HL-60 (cell line): ENCODE measurements at regions not wholly inside any gene's neighbourhood (a gene's known extent, or its start where the extent isn't known, plus 50 kb on each side); places are given as distances from the start of the nearest gene placed in this dataset.

Experiments used
- DNase-seq, 2 experiments: peaks; one replicate each; pipeline ENCODE4 v3.0.0-alpha.2; 2010 to 2020; ENCODE audit warnings: low read depth in 1 of 2, low spot score in 1 of 2
- H3K27ac ChIP-seq: fragments of 250-450 bp; sonication (Bioruptor Pico); replicated peaks from 2 replicates; pipeline ENCODE4 v1.5.1; 2020; ENCODE audit warnings: mild to moderate bottlenecking, moderate library complexity
- H3K27me3 ChIP-seq: fragments of 250-450 bp; sonication (Bioruptor Pico); 2 replicates; pipeline ENCODE4 v1.5.1; 2021; ENCODE audit warnings: mild to moderate bottlenecking, moderate library complexity; ENCODE audit not compliant: insufficient read depth, poor library complexity, severe bottlenecking
- H3K4me3 ChIP-seq: replicated peaks from 2 replicates; pipeline ENCODE4 v1.5.1; 2011; ENCODE audit warnings: mild to moderate bottlenecking, control low read depth, low read length; ENCODE audit not compliant: insufficient read depth
- CTCF ChIP-seq: IDR thresholded peaks from one replicate; pipeline ENCODE4 v1.5.1; 2011; ENCODE audit warnings: low read length, control low read depth, inconsistent platforms; ENCODE audit not compliant: insufficient read depth
- GABPA ChIP-seq: IDR thresholded peaks from 2 replicates; pipeline ENCODE4 v1.6.1; 2012; ENCODE audit warnings: low read depth
- POLR2AphosphoS5 ChIP-seq: IDR thresholded peaks from 2 replicates; pipeline ENCODE4 v1.6.1; 2012; ENCODE audit warnings: low read depth
- SPI1 ChIP-seq: IDR thresholded peaks from 2 replicates; pipeline ENCODE4 v1.6.1; 2012; ENCODE audit warnings: low read depth, mild to moderate bottlenecking, borderline replicate concordance
- TF ChIP-seq, protein P1 (sequence below): IDR thresholded peaks from 2 replicates; pipeline ENCODE4 v1.6.1; 2012; ENCODE audit warnings: low read depth; ENCODE audit not compliant: insufficient replicate concordance

- DNase-seq: no peak
- Histone ChIP-seq H3K27me3 (no peaks in the 10 kb centered on the region), H3K27ac (no peak overlapping the region), H3K4me3 (no peak overlapping the region)
- no peak for TF ChIP-seq CTCF
- no peak for TF ChIP-seq SPI1
- TF ChIP-seq, protein P1, sequence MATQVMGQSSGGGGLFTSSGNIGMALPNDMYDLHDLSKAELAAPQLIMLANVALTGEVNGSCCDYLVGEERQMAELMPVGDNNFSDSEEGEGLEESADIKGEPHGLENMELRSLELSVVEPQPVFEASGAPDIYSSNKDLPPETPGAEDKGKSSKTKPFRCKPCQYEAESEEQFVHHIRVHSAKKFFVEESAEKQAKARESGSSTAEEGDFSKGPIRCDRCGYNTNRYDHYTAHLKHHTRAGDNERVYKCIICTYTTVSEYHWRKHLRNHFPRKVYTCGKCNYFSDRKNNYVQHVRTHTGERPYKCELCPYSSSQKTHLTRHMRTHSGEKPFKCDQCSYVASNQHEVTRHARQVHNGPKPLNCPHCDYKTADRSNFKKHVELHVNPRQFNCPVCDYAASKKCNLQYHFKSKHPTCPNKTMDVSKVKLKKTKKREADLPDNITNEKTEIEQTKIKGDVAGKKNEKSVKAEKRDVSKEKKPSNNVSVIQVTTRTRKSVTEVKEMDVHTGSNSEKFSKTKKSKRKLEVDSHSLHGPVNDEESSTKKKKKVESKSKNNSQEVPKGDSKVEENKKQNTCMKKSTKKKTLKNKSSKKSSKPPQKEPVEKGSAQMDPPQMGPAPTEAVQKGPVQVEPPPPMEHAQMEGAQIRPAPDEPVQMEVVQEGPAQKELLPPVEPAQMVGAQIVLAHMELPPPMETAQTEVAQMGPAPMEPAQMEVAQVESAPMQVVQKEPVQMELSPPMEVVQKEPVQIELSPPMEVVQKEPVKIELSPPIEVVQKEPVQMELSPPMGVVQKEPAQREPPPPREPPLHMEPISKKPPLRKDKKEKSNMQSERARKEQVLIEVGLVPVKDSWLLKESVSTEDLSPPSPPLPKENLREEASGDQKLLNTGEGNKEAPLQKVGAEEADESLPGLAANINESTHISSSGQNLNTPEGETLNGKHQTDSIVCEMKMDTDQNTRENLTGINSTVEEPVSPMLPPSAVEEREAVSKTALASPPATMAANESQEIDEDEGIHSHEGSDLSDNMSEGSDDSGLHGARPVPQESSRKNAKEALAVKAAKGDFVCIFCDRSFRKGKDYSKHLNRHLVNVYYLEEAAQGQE: no peak
- TF ChIP-seq GABPA: no peak
- no peak for TF ChIP-seq POLR2AphosphoS5
These were observed 108.0 kb upstream of the SYN3 start for GRCh38 chr22:33166206-33166605.

GRCh38 chr22:33163815-33164214 is 105.6 kb upstream of the SYN3 start:
- Histone ChIP-seq H3K27ac (no peak overlapping the region), H3K4me3 (no peak overlapping the region), H3K27me3 (no peaks in the 10 kb centered on the region)
- DNase-seq: no peak
- TF ChIP-seq, protein P1: no peak
- TF ChIP-seq GABPA (no peak), CTCF (no peak), SPI1 (no peak), POLR2AphosphoS5 (no peak)

- no peak for DNase-seq
These were observed 104.0 kb upstream of the SYN3 start for GRCh38 chr22:33162196-33162595.

More at GRCh38 chr22:33162196-33162595, 104.0 kb upstream of the SYN3 start:
- H3K4me3 ChIP-seq: no peak overlapping the region
- no peak for TF ChIP-seq CTCF
- no peak for TF ChIP-seq POLR2AphosphoS5
- TF ChIP-seq, protein P1: no peak
- TF ChIP-seq SPI1: no peak
- H3K27me3 ChIP-seq: no peaks in the 10 kb centered on the region
- no peak overlapping the region for H3K27ac ChIP-seq
